ENCODE measurements at regions not wholly inside any gene's neighbourhood (a gene's known extent, or its start where the extent isn't known, plus 50 kb on each side); places are given as distances from the start of the nearest gene placed in this dataset.

GRCh38 chr15:77715051-77715450, 82.3 kb upstream of the LINGO1 start:
- intact Hi-C loops (cut with micrococcal nuclease): no loop called here

- intact Hi-C loops (cut with micrococcal nuclease): no loop called here
Measured at GRCh38 chr15:77714555-77714954, 81.8 kb upstream of the LINGO1 start.

- intact Hi-C loops (cut with micrococcal nuclease): no loop called here
Measured at GRCh38 chr15:77714023-77714422, 81.3 kb upstream of the LINGO1 start.

GRCh38 chr15:77713281-77713680, 80.6 kb upstream of the LINGO1 start:
- intact Hi-C loops (cut with micrococcal nuclease): no loop called here

GRCh38 chr15:77712438-77712837, 79.7 kb upstream of the LINGO1 start:
- intact Hi-C loops (cut with micrococcal nuclease): no loop called here

GRCh38 chr15:77710637-77711036, 77.9 kb upstream of the LINGO1 start:
- intact Hi-C loops (cut with micrococcal nuclease): no loop called here

- intact Hi-C loops (cut with micrococcal nuclease): no loop called here
Measured at GRCh38 chr15:77710206-77710605, 77.5 kb upstream of the LINGO1 start.

GRCh38 chr15:77709135-77709886, 76.6 kb upstream of the LINGO1 start:
- intact Hi-C loops (cut with micrococcal nuclease): no loop called here

- intact Hi-C loops (cut with micrococcal nuclease): no loop called here
Measured at GRCh38 chr15:77706482-77707244, 74.0 kb upstream of the LINGO1 start.

- intact Hi-C loops (cut with micrococcal nuclease): no loop called here
Measured at GRCh38 chr15:77702211-77702957, 69.7 kb upstream of the LINGO1 start.

GRCh38 chr15:77698481-77698880, 65.8 kb upstream of the LINGO1 start:
- intact Hi-C loops (cut with micrococcal nuclease): no loop called here

- intact Hi-C loops (cut with micrococcal nuclease): no loop called here
Measured at GRCh38 chr15:77697893-77698292, 65.2 kb upstream of the LINGO1 start.

GRCh38 chr15:77696871-77697270, 64.2 kb upstream of the LINGO1 start:
- intact Hi-C loops (cut with micrococcal nuclease): no loop called here

GRCh38 chr15:77695961-77696582, 63.4 kb upstream of the LINGO1 start:
- intact Hi-C loops (cut with micrococcal nuclease): no loop called here

- intact Hi-C loops (cut with micrococcal nuclease): no loop called here
Measured at GRCh38 chr15:77695548-77695947, 62.8 kb upstream of the LINGO1 start.

- intact Hi-C loops (cut with micrococcal nuclease): no loop called here
Measured at GRCh38 chr15:77693576-77693975, 60.9 kb upstream of the LINGO1 start.

GRCh38 chr15:77692614-77693013, 59.9 kb upstream of the LINGO1 start:
- intact Hi-C loops (cut with micrococcal nuclease): no loop called here

GRCh38 chr15:77691607-77692006, 58.9 kb upstream of the LINGO1 start:
- intact Hi-C loops (cut with micrococcal nuclease): no loop called here

- intact Hi-C loops (cut with micrococcal nuclease): no loop called here
Measured at GRCh38 chr15:77689821-77690220, 57.1 kb upstream of the LINGO1 start.

GRCh38 chr15:77688693-77689092, 56.0 kb upstream of the LINGO1 start:
- intact Hi-C loops (cut with micrococcal nuclease): no loop called here

- intact Hi-C loops (cut with micrococcal nuclease): no loop called here
Measured at GRCh38 chr15:77688266-77688665, 55.6 kb upstream of the LINGO1 start.
